Heart left ventricle (tissue), 16 donors: ENCODE measurements at regions not wholly inside any gene's neighbourhood (a gene's known extent, or its start where the extent isn't known, plus 50 kb on each side); places are given as distances from the start of the nearest gene placed in this dataset.

Experiments
- ATAC-seq, 4 donors: fragments of 200-7000 bp; cut with Tn5 transposase; one replicate each; pipeline ENCODE4 v1.9.1; 2020 to 2022; ENCODE audit warnings: moderate library complexity in 4 of 4, mild to moderate bottlenecking in 3 of 4, moderate number of reproducible peaks in 1 of 4
- DNase-seq, 5 donors: peaks; one replicate each; pipeline ENCODE4 v3.0.0-alpha.2; 2020
- H3K27ac ChIP-seq, 12 donors: fragments of 200-600 bp; sonication (generic) in 4 of 12; one replicate each; pipeline versions ENCODE4 v1.5.0 to v1.8.0; 2016 to 2022; ENCODE audit warnings: mild to moderate bottlenecking in 2 of 12
- H3K27me3 ChIP-seq, 9 donors: fragments of 200-600 bp; sonication (generic) in 2 of 9; one replicate each; pipeline versions ENCODE4 v1.5.1 to v1.8.0; 2016 to 2022; ENCODE audit warnings: mild to moderate bottlenecking in 3 of 9
- H3K36me3 ChIP-seq, 9 donors: fragments of 200-600 bp; sonication (generic) in 2 of 9; one replicate each; pipeline versions ENCODE4 v1.5.0 to v1.8.0; 2018 to 2022; ENCODE audit warnings: mild to moderate bottlenecking in 2 of 9
- H3K4me1 ChIP-seq, 12 donors: fragments of 200-600 bp; sonication (generic) in 4 of 12; one replicate each; pipeline versions ENCODE4 v1.5.0 to v1.8.0; 2016 to 2022; ENCODE audit warnings: mild to moderate bottlenecking in 3 of 12
- H3K4me3 ChIP-seq, 12 donors: fragments of 200-600 bp; sonication (generic) in 4 of 12; one replicate each; pipeline versions ENCODE4 v1.5.0 to v1.8.0; 2017 to 2022; ENCODE audit warnings: mild to moderate bottlenecking in 9 of 12, moderate library complexity in 4 of 12
- H3K9me3 ChIP-seq, 12 donors: fragments of 200-600 bp; sonication (generic) in 4 of 12; one replicate each; pipeline versions ENCODE4 v1.5.0 to v1.8.0; 2016 to 2022; ENCODE audit warnings: mild to moderate bottlenecking in 1 of 12
- CTCF ChIP-seq, 12 donors: fragments of 200-600 bp; sonication (generic) in 4 of 12; IDR thresholded peaks; one replicate each; pipeline versions ENCODE4 v1.5.0 to v1.8.0; 2018 to 2022; ENCODE audit warnings: antibody characterized with exemption in 12 of 12, mild to moderate bottlenecking in 5 of 12
- POLR2A ChIP-seq, 2 donors: fragments of 450-650 bp; IDR thresholded peaks; one replicate each; pipeline ENCODE4 v1.6.1; 2017; ENCODE audit warnings: antibody characterized with exemption in 2 of 2, mild to moderate bottlenecking in 2 of 2, moderate library complexity in 2 of 2
- WGBS, 4 donors: extraction: QIAGEN DNeasy Blood & Tissue Kit in 2 of 4; methylation state at CpG; one replicate each; pipeline versions ENCODE4 v1.1.5 to v1.1.7; 2013 to 2018; 5-methylcytosine and 5-hydroxymethylcytosine counted together
- intact Hi-C, 10 donors: fragments of 100-400 bp; cut with DNase I; formaldehyde crosslinking; loops; one replicate each; pipeline versions ENCODE4 v1.11.1 to v1.14.2; 2022
- donor health status: ischemic (EF 13 %, LVEDD 7.1; RV severe dilation, severe dysfunction).
- donor health status: healthy with polysubstance abuse.
- donor health status: DM: no; HTN: yes; CAD: no.
- donor health status: DM: no; HTN: no; CAD: no.
- donor health status: ischemic (EF 25% LVEDD 6.9; RV normal size, moderate dysfunction).
- donor health status: ischemic (EF 25% LVEDD 5.7; RV mildly dilated, moderate dysfunction).
- donor health status: healthy.
- donor health status: DM: yes; HTN: yes; CAD: no.
- donor health status: ischemic (EF 35%, LVEDD 5.7; RV mildly dilated, moderate dysfunction).
- donor health status: nonischemic (EF 11% LVEDD 7.7; RV severe dilation, severe dysfunction).
- donor health status: DM: yes; HTN: yes; CAD: no.
- donor health status: PGD.
- donor health status: ischemic (EF 29% LVEDD 5.4; RV normal size, mild dysfunction).
- donor health status: nonischemic (EF 23%, LVEDD 6.1; RV moderate dilation, normal function).

GRCh38 chr10:105359708-105360107 is 718.6 kb downstream of the SORCS3 start:
- Histone ChIP-seq H3K4me3 (no peak overlapping the region), H3K27me3 (no peaks in the 10 kb centered on the region), H3K4me1 (no peaks in the 10 kb centered on the region), H3K27ac (no peak overlapping the region), H3K9me3 (peaks cover 0 to 15% (median 2%) of the 10 kb centered on the region in 12 donors), H3K36me3 (no peaks in the 10 kb centered on the region)
- ATAC-seq (no peak), DNase-seq (no peak)
- TF ChIP-seq CTCF (IDR thresholded peaks at IDR 0.05) (no peak), POLR2A (IDR thresholded peaks at IDR 0.05) (no peak)
- intact Hi-C loops: no loop called here
- 54 to 65% (median 61%) methylated on average over 3 of the region's 3 CpGs for WGBS, 4 donors

GRCh38 chr10:105358911-105359310 is 717.8 kb downstream of the SORCS3 start:
- no peaks in the 10 kb centered on the region for H3K27me3 ChIP-seq
- no peaks in the 10 kb centered on the region for H3K36me3 ChIP-seq
- H3K9me3 ChIP-seq: peaks cover 0 to 15% (median 2%) of the 10 kb centered on the region in 12 donors
- no peak overlapping the region for H3K4me3 ChIP-seq
- TF ChIP-seq CTCF (IDR thresholded peaks at IDR 0.05) (no peak), POLR2A (IDR thresholded peaks at IDR 0.05) (no peak)
- no peaks in the 10 kb centered on the region for H3K4me1 ChIP-seq
- H3K27ac ChIP-seq: no peak overlapping the region
- DNase-seq (no peak), ATAC-seq (no peak)
- intact Hi-C loops: no loop called here
- 81 to 100% (median 87%) methylated on average over 2 of the region's 2 CpGs for WGBS, 4 donors

DNA sequence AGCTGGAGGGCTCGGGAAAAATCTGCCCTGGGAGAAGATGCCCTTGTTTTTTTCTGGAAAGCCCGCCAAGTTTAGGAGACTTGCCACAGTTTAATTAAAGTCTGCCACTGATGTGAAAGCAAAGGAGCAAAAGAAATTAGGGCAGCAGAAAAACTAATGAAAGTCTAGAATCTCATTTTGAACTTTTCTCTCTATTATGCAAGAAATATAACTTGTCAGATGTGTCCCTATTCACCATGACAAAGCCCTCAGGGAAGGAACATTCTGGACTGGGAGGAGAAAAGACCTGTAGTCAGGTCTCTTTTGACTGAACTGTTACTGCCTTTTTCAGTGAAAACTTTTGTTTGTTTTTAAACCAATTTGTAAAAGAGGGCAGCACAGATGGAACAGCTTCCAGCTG is 715.5 kb downstream of the SORCS3 start:
- peaks cover 0 to 9% (median 1%) of the 10 kb centered on the region in 12 donors for H3K9me3 ChIP-seq
- H3K4me1 ChIP-seq: no peaks in the 10 kb centered on the region
- 56 to 75% (median 65%) methylated on average over 2 of the region's 2 CpGs for WGBS, 4 donors
- no peak for DNase-seq
- intact Hi-C loops: no loop called here
- ATAC-seq: no peak
- no peak overlapping the region for H3K27ac ChIP-seq
- H3K4me3 ChIP-seq: no peak overlapping the region
- H3K27me3 ChIP-seq: no peaks in the 10 kb centered on the region
- H3K36me3 ChIP-seq: no peaks in the 10 kb centered on the region
- TF ChIP-seq CTCF (IDR thresholded peaks at IDR 0.05) (no peak), POLR2A (IDR thresholded peaks at IDR 0.05) (no peak)

DNA sequence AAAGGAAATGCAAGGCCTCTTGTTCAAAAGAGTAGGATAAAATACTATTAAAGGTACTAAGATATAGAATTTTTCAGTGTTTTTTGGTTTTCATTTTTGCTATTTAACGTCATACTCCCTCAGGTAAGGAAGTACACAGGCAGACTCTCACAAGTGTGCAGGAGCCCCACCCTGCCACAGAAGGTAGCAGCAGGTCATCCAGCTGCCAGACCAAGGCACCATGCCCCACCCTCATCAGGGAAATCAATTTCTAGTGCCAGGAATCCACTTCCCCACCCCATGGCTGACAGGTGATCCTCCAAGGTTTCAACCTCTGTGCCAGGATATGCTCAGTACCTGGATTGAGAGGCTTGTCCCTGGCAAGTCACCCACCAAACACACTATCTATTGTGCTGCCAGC is 712.9 kb downstream of the SORCS3 start:
- Histone ChIP-seq H3K27ac (no peak overlapping the region), H3K4me1 (no peaks in the 10 kb centered on the region), H3K9me3 (no peaks in the 10 kb centered on the region), H3K27me3 (no peaks in the 10 kb centered on the region), H3K4me3 (no peak overlapping the region), H3K36me3 (no peaks in the 10 kb centered on the region)
- 83 to 92% (median 87%) methylated on average over 1 of the region's 1 CpG for WGBS, 4 donors
- TF ChIP-seq POLR2A (IDR thresholded peaks at IDR 0.05) (no peak), CTCF (IDR thresholded peaks at IDR 0.05) (no peak)
- no peak for DNase-seq
- no peak for ATAC-seq
- intact Hi-C loops: no loop called here
